ENCODE measurements at regions not wholly inside any gene's neighbourhood (a gene's known extent, or its start where the extent isn't known, plus 50 kb on each side); places are given as distances from the start of the nearest gene placed in this dataset.

DNA sequence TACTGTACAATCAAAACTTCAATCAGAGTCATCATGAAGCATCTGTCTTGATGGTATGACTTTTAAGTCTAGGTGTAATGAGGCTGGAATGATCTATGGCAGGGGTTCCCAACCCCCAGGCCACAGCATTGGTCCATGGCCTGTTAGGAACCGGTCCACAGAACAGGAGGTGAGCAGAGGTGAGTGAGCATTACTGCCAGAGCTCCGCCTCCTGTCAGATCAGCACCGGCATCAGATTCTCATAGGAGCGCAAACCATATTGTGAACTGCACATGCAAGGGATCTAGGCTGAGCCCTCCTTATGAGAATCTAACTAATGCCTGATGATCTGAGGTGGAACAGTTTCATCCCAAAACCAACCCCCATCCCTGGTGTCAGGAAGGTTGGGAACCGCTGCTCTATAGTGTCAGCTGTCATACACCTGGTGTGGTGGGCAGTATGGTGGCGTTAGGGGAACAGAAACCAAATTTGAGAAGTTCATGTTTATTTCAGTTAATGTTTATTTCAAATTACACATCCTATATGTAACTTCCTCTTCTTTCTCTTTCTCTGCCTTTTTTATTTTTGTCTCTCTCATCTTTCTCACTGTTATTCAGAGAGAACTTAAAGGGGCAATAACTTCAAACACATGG, 432.6 kb downstream of the TNS3 start:
- no peak for DNase-seq (ENCODE audit: extremely low read depth, low read depth)

DNA sequence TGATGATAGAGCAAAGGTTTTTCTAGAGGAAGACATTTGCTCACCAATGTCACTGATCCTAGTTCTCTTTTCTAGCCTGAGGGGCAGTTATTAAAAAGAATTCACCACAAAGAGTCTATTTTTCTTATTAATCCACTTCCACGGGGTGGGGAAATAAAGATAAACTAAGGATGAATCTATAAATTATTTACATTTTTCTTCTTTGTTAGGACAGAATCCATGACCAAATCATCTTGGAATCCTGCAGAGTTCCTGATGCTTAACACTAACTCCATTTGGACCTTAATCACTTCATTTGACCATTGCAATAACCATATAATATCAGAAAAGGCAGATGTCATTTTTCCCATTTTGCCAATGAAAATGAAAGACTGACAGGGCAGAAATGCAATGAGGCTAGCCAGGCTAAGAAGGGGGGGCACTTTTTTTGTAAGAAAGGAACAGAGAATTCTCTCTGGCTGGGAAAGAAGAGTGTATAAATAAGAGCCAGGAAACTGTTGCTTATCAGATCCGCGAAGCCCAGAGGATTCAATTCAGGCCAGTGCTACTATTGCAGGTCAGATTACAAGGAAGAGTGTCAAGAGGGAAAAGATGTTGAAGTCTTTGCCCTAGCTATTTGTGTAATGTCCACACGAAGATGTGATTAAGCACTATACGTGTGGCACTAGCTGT, 433.2 kb downstream of the TNS3 start:
- no peak for DNase-seq (ENCODE audit: extremely low read depth, low read depth)

DNA sequence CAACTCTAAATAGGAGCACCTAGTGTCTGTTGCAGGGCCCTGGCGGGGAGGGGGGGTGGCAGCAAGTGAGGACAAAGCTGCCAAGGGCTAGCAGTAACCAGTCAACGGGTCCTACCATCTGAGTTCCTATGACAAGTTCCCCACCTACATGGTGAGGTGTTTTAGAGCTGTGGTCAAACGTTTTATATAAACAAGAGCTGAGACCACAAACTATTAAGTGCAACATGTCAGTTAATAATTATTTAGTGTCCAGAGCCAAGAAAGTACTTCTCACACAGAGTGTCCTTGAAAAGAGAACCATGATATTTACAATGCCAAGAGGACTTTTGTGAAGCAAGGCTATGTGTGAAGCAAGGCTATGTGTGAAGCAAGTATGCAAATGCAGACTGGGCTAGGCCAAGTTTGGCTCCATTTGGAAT, 434.7 kb downstream of the TNS3 start:
- no peak for DNase-seq (ENCODE audit: extremely low read depth, low read depth)

DNA sequence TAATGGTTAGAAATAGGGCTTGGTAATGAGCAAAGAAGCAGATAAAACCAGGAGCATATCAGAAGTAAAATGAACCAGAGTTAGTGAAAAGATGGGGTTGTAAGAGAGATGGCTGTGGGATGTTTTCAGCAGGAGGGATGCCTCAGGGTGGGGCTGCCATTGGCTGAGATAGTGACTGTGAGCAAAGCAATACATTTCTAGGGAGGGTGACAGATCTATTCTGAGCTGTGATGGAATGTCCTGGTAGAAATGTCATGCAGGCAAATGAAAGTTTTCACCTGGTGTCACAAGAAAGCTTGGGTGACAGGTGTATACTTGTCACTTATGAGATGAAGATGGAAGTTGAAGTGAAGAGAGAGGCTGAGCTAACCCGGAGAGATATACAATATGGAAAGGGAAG, 435.9 kb downstream of the TNS3 start:
- DNase-seq (ENCODE audit: extremely low read depth, low read depth), result no peak

- DNase-seq (ENCODE audit: extremely low read depth, low read depth), result no peak
Observed at GRCh38 chr7:47145186-47145725, 436.7 kb downstream of the TNS3 start.

DNA sequence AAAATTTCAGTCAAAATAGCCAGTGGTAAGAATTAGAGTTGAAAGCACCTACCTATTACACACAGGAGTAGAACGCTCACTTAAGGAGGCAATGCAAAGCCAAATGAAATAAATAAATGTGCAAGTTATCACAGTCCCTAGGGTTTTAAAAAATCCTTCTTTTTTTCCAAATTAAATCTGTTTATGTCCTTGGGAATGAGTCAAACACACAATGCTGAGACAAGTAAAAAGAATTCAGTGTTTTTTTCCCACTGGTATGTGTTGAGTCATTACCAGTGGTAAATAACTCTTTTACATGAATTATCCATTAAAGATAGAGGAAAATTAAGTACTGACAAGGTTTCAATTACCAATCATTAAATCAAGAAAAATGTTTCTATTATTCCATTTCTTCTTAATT, 438.6 kb downstream of the TNS3 start:
- no peak for DNase-seq (ENCODE audit: extremely low read depth, low read depth)

- no peak for DNase-seq (ENCODE audit: extremely low read depth, low read depth)
Observed at GRCh38 chr7:47142867-47143175, 439.1 kb downstream of the TNS3 start.

DNA sequence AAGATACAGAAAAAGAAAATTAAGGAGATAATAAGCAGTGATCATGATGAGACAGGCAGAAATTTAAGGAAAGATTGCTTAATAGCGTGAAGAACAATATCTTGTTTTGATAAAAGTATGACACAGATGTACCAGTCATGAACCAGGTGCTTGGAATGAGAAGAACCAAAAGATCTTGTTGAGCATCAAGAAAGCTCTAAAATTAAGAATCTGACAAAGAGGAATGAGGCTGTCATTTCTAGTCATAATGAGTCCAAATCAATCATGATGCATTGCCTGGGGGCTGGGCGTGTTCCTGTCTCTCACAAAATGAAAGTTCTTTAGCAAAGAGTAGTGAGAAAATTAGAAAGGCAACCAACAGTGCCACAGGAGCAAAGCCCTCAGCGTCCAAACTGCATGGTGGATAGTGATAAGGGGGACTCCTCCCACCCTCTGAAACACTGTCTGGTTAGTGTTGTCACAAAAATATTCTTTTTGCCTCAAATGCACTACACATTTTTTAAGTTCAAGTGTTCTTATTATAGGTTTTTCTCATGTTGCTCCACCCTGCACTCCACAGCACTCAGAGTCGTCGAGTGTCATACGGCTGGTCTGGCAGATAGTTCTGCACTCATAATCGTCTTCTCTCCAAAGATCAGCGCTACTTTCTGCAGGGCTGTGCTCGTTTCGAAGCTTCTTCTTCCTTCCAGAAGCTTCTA, 439.6 kb downstream of the TNS3 start:
- DNase-seq (ENCODE audit: extremely low read depth, low read depth), result no peak

DNA sequence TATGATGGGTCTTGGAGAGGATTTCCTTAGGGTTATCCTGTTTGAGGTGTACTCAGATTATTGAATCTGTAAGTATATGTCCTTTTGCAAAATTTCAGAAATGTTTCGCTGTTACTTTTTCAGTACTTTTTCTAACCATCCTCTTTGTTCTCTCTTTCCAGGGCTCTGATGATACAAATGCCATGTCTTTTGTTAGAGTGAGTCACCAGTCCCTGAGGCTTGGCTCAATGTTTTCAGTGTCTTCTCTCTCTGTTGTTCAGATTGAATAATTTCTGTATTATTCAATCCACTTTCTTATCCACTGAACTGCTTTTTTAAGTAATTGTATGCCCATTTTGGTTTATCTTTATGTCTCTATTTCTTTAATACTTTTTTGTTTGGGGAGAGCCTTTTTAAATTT, 449.4 kb downstream of the TNS3 start:
- no peak for DNase-seq (ENCODE audit: extremely low read depth, low read depth)

- DNase-seq (ENCODE audit: extremely low read depth, low read depth), result peak; percentile 25
Observed at GRCh38 chr7:47128700-47129099, 453.2 kb downstream of the TNS3 start.

DNA sequence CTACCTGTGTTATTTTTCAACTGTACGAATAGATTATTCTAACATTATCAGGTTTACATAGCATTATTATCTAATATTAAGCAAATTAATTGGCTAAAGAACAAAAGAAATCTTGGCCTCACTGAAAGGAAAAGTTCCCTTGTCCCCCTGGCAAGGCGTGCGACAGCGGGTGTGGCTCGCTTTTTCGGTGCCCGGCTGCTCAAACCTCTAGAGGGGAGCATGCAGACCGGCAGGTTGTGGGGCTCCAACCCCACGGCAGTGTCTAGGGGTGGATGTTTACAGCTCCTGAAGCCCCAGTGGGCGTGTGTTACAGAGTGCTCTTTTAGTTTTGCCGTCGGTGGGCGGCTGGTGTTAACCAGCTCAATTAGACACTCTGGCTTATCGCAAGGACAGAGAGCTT, 456.4 kb downstream of the TNS3 start:
- no peak for DNase-seq (ENCODE audit: extremely low read depth, low read depth)

- no peak for DNase-seq (ENCODE audit: extremely low read depth, low read depth)
Observed at GRCh38 chr7:47119261-47119865, 462.5 kb downstream of the TNS3 start.

GRCh38 chr7:47104206-47104549, 477.7 kb downstream of the TNS3 start:
- DNase-seq (ENCODE audit: extremely low read depth, low read depth), result no peak

DNA sequence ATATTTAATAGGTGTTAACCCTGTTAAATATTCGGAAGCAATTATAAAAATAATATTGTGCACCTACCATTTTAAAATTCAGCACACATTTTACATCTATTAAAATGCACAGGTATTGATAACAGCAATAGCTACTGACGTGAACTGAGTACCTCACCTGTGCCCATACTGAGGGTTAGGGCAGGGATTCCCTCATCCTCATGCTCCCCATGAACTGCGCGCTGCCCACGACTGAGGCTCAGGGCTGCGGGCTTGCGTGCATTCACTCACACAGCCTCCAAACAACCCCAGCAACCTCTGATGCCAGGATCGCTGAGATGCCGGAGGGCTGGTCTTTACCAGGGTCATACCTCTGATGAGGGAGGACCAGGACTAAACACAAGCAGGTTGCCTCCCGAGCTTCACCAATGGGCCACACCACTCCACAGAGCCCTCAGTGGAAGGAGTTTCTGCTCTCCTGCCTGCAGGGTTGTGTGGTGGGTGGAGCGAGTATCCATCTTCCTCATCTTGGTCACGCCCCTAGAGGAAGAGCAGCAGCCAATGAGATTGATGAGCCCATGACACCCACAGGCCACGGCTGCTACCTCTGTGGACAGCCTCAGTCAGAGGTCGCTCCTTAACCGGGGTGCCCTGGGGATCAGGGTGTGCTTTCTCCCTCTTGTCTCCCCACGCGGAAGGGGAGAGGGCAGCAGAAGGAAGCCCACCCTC, 478.3 kb downstream of the TNS3 start:
- DNase-seq (ENCODE audit: extremely low read depth, low read depth), result no peak

DNA sequence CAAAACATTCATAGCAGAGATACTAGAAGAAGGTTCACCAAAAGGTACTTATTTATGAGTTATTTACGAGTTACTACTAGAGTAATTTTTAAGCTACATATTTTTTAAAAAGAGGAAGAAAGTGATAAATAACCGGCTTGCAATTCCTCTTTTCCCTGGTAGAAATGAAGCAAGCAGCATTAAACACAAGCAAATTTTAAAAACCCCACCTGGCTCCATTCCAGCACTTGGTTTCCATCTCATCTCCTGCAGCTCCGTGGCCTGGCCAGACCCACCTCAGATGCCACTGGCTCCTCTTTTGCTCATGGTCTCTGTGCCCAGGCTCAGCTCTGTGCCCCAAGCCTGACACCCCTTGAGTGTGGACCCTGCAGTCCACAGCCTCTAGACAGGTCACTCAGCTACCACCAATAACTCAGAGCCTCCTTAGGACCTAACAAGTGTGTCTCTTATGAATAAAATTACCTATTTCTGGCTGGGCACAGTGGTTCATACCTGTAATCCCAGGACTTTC, 479.5 kb downstream of the TNS3 start:
- no peak for DNase-seq (ENCODE audit: extremely low read depth, low read depth)

- peak; percentile 78 for DNase-seq (ENCODE audit: extremely low read depth, low read depth)
Observed at GRCh38 chr7:47100817-47101435, 481.0 kb downstream of the TNS3 start.

- no peak for DNase-seq (ENCODE audit: extremely low read depth, low read depth)
Observed at GRCh38 chr7:47100148-47100816, 481.6 kb downstream of the TNS3 start.

DNA sequence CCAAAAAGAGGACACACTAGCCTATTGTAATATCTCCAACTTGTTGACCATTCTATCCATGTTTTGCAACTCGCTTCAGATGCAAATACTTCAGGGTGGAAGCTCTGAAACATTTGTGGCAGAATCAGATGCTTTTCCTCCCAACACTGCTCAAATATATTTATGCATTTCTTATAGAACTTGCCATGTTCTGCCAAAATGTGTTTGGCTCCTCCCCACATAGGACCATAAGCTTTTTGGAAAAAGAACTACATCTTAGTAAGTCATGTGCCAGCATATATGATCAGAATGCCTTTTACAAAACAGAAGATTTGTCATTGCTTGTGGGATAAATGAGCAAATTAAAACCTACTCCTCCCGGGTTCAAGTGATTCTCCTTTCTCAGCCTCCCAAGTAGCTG, 484.5 kb downstream of the TNS3 start:
- no peak for DNase-seq (ENCODE audit: extremely low read depth, low read depth)

DNA sequence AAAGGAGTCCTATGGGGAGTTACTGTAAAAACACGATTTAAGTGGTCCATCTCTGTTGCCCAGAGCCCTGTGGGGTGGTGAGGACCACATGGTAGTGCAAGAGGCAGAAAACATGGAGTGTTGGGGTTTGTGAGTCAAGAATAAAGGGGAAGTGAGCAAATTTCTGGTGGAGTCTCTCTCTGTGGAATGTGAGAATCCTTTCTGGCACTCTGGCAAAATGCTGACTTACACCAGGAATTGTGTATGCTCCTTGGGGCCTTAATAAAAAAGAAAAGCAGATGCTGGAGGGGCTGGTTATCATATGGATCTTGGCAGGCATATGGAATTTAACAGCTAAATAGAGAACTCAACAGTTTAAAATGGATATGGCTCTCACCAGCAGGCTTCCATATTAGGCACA, 486.0 kb downstream of the TNS3 start:
- DNase-seq (ENCODE audit: extremely low read depth, low read depth), result no peak

DNA sequence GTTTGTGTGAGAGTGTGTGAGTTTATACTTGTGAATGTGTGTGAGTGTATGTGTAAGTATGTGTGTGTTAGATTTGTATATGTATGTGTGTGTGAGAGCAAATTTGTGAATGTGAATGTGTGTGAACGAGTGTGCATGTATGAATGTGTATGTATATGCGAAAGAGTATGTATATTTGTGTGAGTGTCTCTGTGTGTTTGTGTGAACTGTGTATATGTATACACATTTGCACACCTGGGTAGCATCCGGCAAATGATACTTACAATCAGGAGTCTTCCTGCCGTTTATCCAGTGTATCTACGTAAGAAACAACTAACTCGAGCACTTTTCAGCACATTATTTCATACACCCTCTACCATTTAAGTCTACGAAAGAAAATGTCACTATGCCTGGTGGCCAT, 487.4 kb downstream of the TNS3 start:
- DNase-seq (ENCODE audit: extremely low read depth, low read depth), result no peak

Data from NCI-H460 (cell line).